Ovary (tissue), 3 donors: ENCODE measurements at regions not wholly inside any gene's neighbourhood (a gene's known extent, or its start where the extent isn't known, plus 50 kb on each side); places are given as distances from the start of the nearest gene placed in this dataset.

ENCODE experiments used
- CTCF ChIP-seq, 3 donors: fragments of 450-650 bp in 2 of 3; fragments of 200-600 bp in 1 of 3; IDR thresholded peaks; one replicate each; pipeline versions ENCODE4 v1.5.1 to v1.8.0; 2016 to 2022; ENCODE audit warnings: antibody characterized with exemption in 3 of 3, mild to moderate bottlenecking in 1 of 3
- EP300 ChIP-seq: sonication (generic); formaldehyde crosslinking; IDR thresholded peaks from one replicate; pipeline ENCODE4 v1.6.1; 2017; ENCODE audit warnings: antibody characterized with exemption
- POLR2A ChIP-seq: fragments of 450-650 bp; IDR thresholded peaks from one replicate; pipeline ENCODE4 v1.6.1; 2017; ENCODE audit warnings: antibody characterized with exemption, mild to moderate bottlenecking, moderate library complexity
- donor health status: DM: no; HTN: no; CAD: no.

- TF ChIP-seq CTCF (IDR thresholded peaks at IDR 0.05) (no peak), POLR2A (no peak), EP300 (no peak)
These were observed 433.3 kb downstream of the PREX1 start for GRCh38 chr20:48394415-48395081.
